SK-N-SH (cell line): ENCODE measurements at regions not wholly inside any gene's neighbourhood (a gene's known extent, or its start where the extent isn't known, plus 50 kb on each side); places are given as distances from the start of the nearest gene placed in this dataset.

Experiments
- CTCF ChIA-PET: fragments of 300-600, 350-600 bp; formaldehyde crosslinking; extraction: SDS; loops from one replicate; lab custom pipeline; 2021; lab: Yijun Ruan, JAX
- POLR2A ChIA-PET: fragments of 350-600 bp; sonication (Branson Sonifier 250); formaldehyde crosslinking; extraction: SDS; loops from one replicate; lab custom pipeline; 2020; ENCODE audit warnings: antibody characterized with exemption, inconsistent platforms; lab: Yijun Ruan, JAX
- DNase-seq: peaks from one replicate; pipeline ENCODE4 v3.0.0; 2012
- H2AFZ ChIP-seq: fragments of 200-600 bp; sonication (generic); 2 replicates; pipeline ENCODE4 v1.8.1; 2016; ENCODE audit warnings: antibody characterized with exemption, mild to moderate bottlenecking, low read depth
- H3F3A ChIP-seq: fragments of 200-600 bp; sonication (generic); replicated peaks from 2 replicates; pipeline ENCODE3; 2016; ENCODE audit warnings: antibody characterized with exemption, mild to moderate bottlenecking; ENCODE audit not compliant: insufficient read depth
- H3K27ac ChIP-seq, 2 experiments: fragments of 200-500 bp in 1 of 2; fragments of 200-600 bp in 1 of 2; sonication (Bioruptor generic) in 1 of 2; sonication (generic), shearing (Covaris generic) in 1 of 2; 2 replicates each; pipeline versions ENCODE4 v1.5.1 to v1.6.1; 2014 to 2016; ENCODE audit warnings: low read depth in 2 of 2, inconsistent platforms in 1 of 2, low read length in 1 of 2, mild to moderate bottlenecking in 1 of 2, mixed read lengths in 1 of 2
- H3K27me3 ChIP-seq: fragments of 200-600 bp; sonication (generic), shearing (Covaris generic); 2 replicates; pipeline ENCODE4 v1.6.1; 2016; ENCODE audit warnings: mixed run types; ENCODE audit not compliant: insufficient read depth
- H3K36me3 ChIP-seq, 2 experiments: fragments of 200-500 bp in 1 of 2; fragments of 200-600 bp in 1 of 2; sonication (Bioruptor generic) in 1 of 2; sonication (generic) in 1 of 2; replicated peaks in 1 of 2; 2 replicates each; pipeline versions ENCODE3 to v1.5.1; 2014 to 2016; ENCODE audit warnings: low read length in 1 of 2, mild to moderate bottlenecking in 1 of 2; ENCODE audit not compliant: insufficient read depth in 2 of 2, control insufficient read depth in 1 of 2
- H3K4me1 ChIP-seq, 2 experiments: fragments of 200-500 bp in 1 of 2; fragments of 200-600 bp in 1 of 2; sonication (Bioruptor generic) in 1 of 2; sonication (generic), shearing (Covaris generic) in 1 of 2; 2 replicates each; pipeline versions ENCODE4 v1.5.1 to v1.6.1; 2014 to 2016; ENCODE audit warnings: low read depth in 1 of 2, low read length in 1 of 2, mixed run types in 1 of 2; ENCODE audit not compliant: insufficient read depth in 2 of 2, control insufficient read depth in 1 of 2
- H3K4me2 ChIP-seq: fragments of 200-600 bp; sonication (generic), shearing (Covaris generic); 2 replicates; pipeline ENCODE4 v1.6.1; 2017; ENCODE audit warnings: mixed run types
- H3K4me3 ChIP-seq, 2 experiments: fragments of 200-500 bp in 1 of 2; fragments of 200-600 bp in 1 of 2; sonication (Bioruptor generic) in 1 of 2; sonication (generic), shearing (Covaris generic) in 1 of 2; 2 replicates each; pipeline versions ENCODE4 v1.5.1 to v1.8.1; 2014 to 2016; ENCODE audit warnings: low read depth in 2 of 2, inconsistent platforms in 1 of 2, low read length in 1 of 2, mild to moderate bottlenecking in 1 of 2, mixed read lengths in 1 of 2, moderate library complexity in 1 of 2
- H3K79me2 ChIP-seq: fragments of 200-600 bp; sonication (generic); 2 replicates; pipeline ENCODE4 v1.8.1; 2017; ENCODE audit warnings: mild to moderate bottlenecking; ENCODE audit not compliant: insufficient read depth
- H3K9ac ChIP-seq: fragments of 200-600 bp; sonication (generic); 2 replicates; pipeline ENCODE4 v1.6.1; 2017; ENCODE audit warnings: mixed run types
- H3K9me2 ChIP-seq: fragments of 200-600 bp; sonication (generic); 2 replicates; pipeline ENCODE4 v1.6.1; 2017; ENCODE audit warnings: mixed run types
- H3K9me3 ChIP-seq: fragments of 200-600 bp; sonication (generic); 2 replicates; pipeline ENCODE4 v1.6.1; 2017; ENCODE audit warnings: mixed run types, mild to moderate bottlenecking, moderate library complexity
- H4K20me1 ChIP-seq: fragments of 200-600 bp; sonication (generic); 2 replicates; pipeline ENCODE4 v1.6.1; 2017; ENCODE audit warnings: mild to moderate bottlenecking, mixed run types; ENCODE audit not compliant: insufficient read depth
- CHD2 ChIP-seq: fragments of 150-350 bp; IDR thresholded peaks from 2 replicates; pipeline ENCODE4 v1.6.1; 2018; ENCODE audit warnings: low read length; ENCODE audit not compliant: partially characterized antibody
- ELF1 ChIP-seq: IDR thresholded peaks from 2 replicates; pipeline ENCODE4 v1.4.0; 2012
- FOXJ3 ChIP-seq: sonication (generic); formaldehyde crosslinking; IDR thresholded peaks from 2 replicates; pipeline ENCODE4 v1.5.1; 2020; ENCODE audit warnings: mild to moderate bottlenecking, missing genetic modification reagents
- FOXM1 ChIP-seq: IDR thresholded peaks from 2 replicates; pipeline ENCODE4 v1.4.0; 2012; ENCODE audit warnings: low read depth, mild to moderate bottlenecking
- GABPA ChIP-seq: IDR thresholded peaks from 2 replicates; pipeline ENCODE4 v1.4.0; 2012; ENCODE audit warnings: low read depth, mild to moderate bottlenecking
- GATA2 ChIP-seq: sonication (generic); formaldehyde crosslinking; IDR thresholded peaks from 2 replicates; pipeline ENCODE4 v1.5.0; 2020; ENCODE audit warnings: mild to moderate bottlenecking, missing genetic modification reagents
- IRF3 ChIP-seq: fragments of 150-350 bp; IDR thresholded peaks from 2 replicates; pipeline ENCODE4 v1.6.1; 2016; ENCODE audit warnings: mild to moderate bottlenecking, low read depth, low read length
- JUND ChIP-seq: IDR thresholded peaks from 2 replicates; pipeline ENCODE4 v1.4.0; 2012
- NRF1 ChIP-seq: IDR thresholded peaks from 2 replicates; pipeline ENCODE4 v1.6.1; 2012; ENCODE audit warnings: low read depth, mild to moderate bottlenecking, low read length
- POLR2AphosphoS5 ChIP-seq: IDR thresholded peaks from 2 replicates; pipeline ENCODE4 v1.6.1; 2012; ENCODE audit warnings: low read depth, low read length
- REST ChIP-seq: IDR thresholded peaks from 2 replicates; pipeline ENCODE4 v1.6.1; 2012; ENCODE audit warnings: mild to moderate bottlenecking, low read depth, low read length, moderate library complexity
- SIN3A ChIP-seq: IDR thresholded peaks from 2 replicates; pipeline ENCODE4 v1.6.1; 2012; ENCODE audit warnings: low read depth, mild to moderate bottlenecking, low read length, moderate library complexity, borderline replicate concordance
- TCF12 ChIP-seq: IDR thresholded peaks from 2 replicates; pipeline ENCODE4 v1.4.0; 2012
- YY1 ChIP-seq: IDR thresholded peaks from 2 replicates; pipeline ENCODE4 v1.4.0; 2012; ENCODE audit warnings: low read depth, mild to moderate bottlenecking
- WGBS: methylation state at CpG from one replicate; pipeline ENCODE4 v1.1.6; 2017; ENCODE audit warnings: low lambda C conversion rate; 5-methylcytosine and 5-hydroxymethylcytosine counted together

DNA sequence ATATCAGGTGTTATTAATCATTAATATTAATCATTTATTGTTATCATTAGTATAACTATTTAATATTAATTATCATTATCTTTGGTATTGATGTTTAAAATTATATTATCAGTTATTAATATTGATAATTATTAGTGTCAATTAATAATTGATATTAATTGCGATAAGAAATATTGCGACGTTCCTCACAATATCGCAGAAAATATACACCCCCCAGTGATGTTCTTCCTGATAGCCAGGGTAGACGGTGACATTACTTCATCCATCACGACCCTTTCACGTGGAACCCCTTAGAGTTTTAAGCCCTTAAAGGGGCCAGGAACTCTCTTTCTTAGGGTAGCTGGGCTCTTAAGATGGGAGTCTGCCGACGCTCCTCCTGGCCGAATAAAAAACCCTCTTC is 98.6 kb upstream of the OSBPL11 start:
- Histone ChIP-seq H3K36me3 (no peaks in the 10 kb centered on the region), H3K9ac (no peak overlapping the region), H3K9me2 (no peaks in the 10 kb centered on the region), H3K9me3 (no peaks in the 10 kb centered on the region), H4K20me1 (no peaks in the 10 kb centered on the region), H3K27me3 (no peaks in the 10 kb centered on the region), H3K79me2 (no peaks in the 10 kb centered on the region), H3K4me3 (no peak overlapping the region), H2AFZ (no peak overlapping the region), H3K27ac (no peak overlapping the region), H3K4me1 (no peaks in the 10 kb centered on the region), H3F3A (no peaks in the 10 kb centered on the region), H3K4me2 (no peak overlapping the region)
- POLR2A ChIA-PET: no interaction called here
- WGBS: 80% methylated on average over 10 of the region's 10 CpGs
- TF ChIP-seq JUND (no peak), TCF12 (no peak), GATA2 (CRISPR knock-in tag) (no peak), FOXM1 (no peak), CHD2 (no peak)
- CTCF ChIA-PET: no interaction called here
- DNase-seq: no peak

GRCh38 chr3:125694761-125695294 is 99.5 kb upstream of the OSBPL11 start:
- no peaks in the 10 kb centered on the region for H3K79me2 ChIP-seq
- H3K27ac ChIP-seq: no peak overlapping the region
- no peak for TF ChIP-seq REST
- TF ChIP-seq SIN3A: no peak
- TF ChIP-seq IRF3: no peak
- no peak for TF ChIP-seq ELF1
- no peak for TF ChIP-seq YY1
- no peak for TF ChIP-seq NRF1
- TF ChIP-seq POLR2AphosphoS5: no peak
- TF ChIP-seq GABPA: no peak
- TF ChIP-seq FOXJ3: no peak
- H3K4me3 ChIP-seq: no peak overlapping the region
- H3K4me2 ChIP-seq: no peak overlapping the region
- POLR2A ChIA-PET: no interaction called here
- no peak overlapping the region for H3K9ac ChIP-seq
- H3F3A ChIP-seq: no peaks in the 10 kb centered on the region
- DNase-seq: no peak
- H4K20me1 ChIP-seq: no peaks in the 10 kb centered on the region
- no peak overlapping the region for H2AFZ ChIP-seq
- no peaks in the 10 kb centered on the region for H3K9me2 ChIP-seq
- no peaks in the 10 kb centered on the region for H3K9me3 ChIP-seq
- CTCF ChIA-PET: no interaction called here
- H3K4me1 ChIP-seq: no peaks in the 10 kb centered on the region
- 56% methylated on average over 10 of the region's 14 CpGs for WGBS
- no peaks in the 10 kb centered on the region for H3K27me3 ChIP-seq
- no peaks in the 10 kb centered on the region for H3K36me3 ChIP-seq
